Endodermal cell (in vitro differentiated cells): ENCODE measurements at regions not wholly inside any gene's neighbourhood (a gene's known extent, or its start where the extent isn't known, plus 50 kb on each side); places are given as distances from the start of the nearest gene placed in this dataset.

Source experiments
- DNase-seq: peaks from one replicate; pipeline ENCODE4 v3.0.0-alpha.2; 2017
- H3K27ac ChIP-seq: 2 replicates; pipeline ENCODE4 v1.5.1; 2013; ENCODE audit warnings: mild to moderate bottlenecking, low read depth, low read length, moderate library complexity
- H3K27me3 ChIP-seq: 2 replicates; pipeline ENCODE4 v1.6.1; 2013; ENCODE audit warnings: mild to moderate bottlenecking, low read length, moderate library complexity; ENCODE audit not compliant: insufficient read depth, control insufficient read depth, poor library complexity, severe bottlenecking
- H3K36me3 ChIP-seq: 2 replicates; pipeline ENCODE4 v1.7.0; 2013; ENCODE audit warnings: mild to moderate bottlenecking, low read length, moderate library complexity; ENCODE audit not compliant: control insufficient read depth, insufficient read depth
- H3K4me1 ChIP-seq: one replicate; pipeline ENCODE4 v1.7.0; 2013; ENCODE audit warnings: low read length; ENCODE audit not compliant: control insufficient read depth, insufficient read depth
- H3K4me3 ChIP-seq: 2 replicates; pipeline ENCODE4 v1.5.1; 2013; ENCODE audit warnings: mild to moderate bottlenecking, low read length, moderate library complexity
- H3K9ac ChIP-seq: 2 replicates; pipeline ENCODE4 v1.6.1; 2013; ENCODE audit warnings: mild to moderate bottlenecking, low read length, moderate library complexity; ENCODE audit not compliant: poor library complexity, severe bottlenecking; ENCODE audit errors: extremely low read depth
- H3K9me3 ChIP-seq: 2 replicates; pipeline ENCODE4 v1.6.1; 2013; ENCODE audit warnings: mild to moderate bottlenecking, low read length, moderate library complexity; ENCODE audit not compliant: control insufficient read depth
- H3K27ac Mint-ChIP-seq: 2 replicates; pipeline ENCODE4 v1.8.0; 2020; ENCODE audit warnings: mixed read lengths
- H3K27me3 Mint-ChIP-seq: 2 replicates; pipeline ENCODE4 v1.8.0; 2021; ENCODE audit warnings: mild to moderate bottlenecking, mixed read lengths; ENCODE audit not compliant: insufficient read depth
- H3K36me3 Mint-ChIP-seq: 2 replicates; pipeline ENCODE4 v1.8.0; 2020; ENCODE audit warnings: low read depth, mixed read lengths
- H3K4me1 Mint-ChIP-seq: 2 replicates; pipeline ENCODE4 v1.8.0; 2020; ENCODE audit warnings: mixed read lengths
- H3K4me3 Mint-ChIP-seq: 2 replicates; pipeline ENCODE4 v1.8.0; 2020; ENCODE audit warnings: mild to moderate bottlenecking, moderate library complexity, mixed read lengths
- H3K9me3 Mint-ChIP-seq: 2 replicates; pipeline ENCODE4 v1.8.0; 2020; ENCODE audit warnings: mild to moderate bottlenecking, mixed read lengths
- CTCF ChIP-seq: fragments of 200-600 bp; sonication (generic); conservative IDR thresholded peaks from 2 replicates; pipeline ENCODE4 v1.5.0; 2021; ENCODE audit warnings: antibody characterized with exemption, mild to moderate bottlenecking
- WGBS, 2 experiments: methylation state at CpG; one replicate each; pipeline versions ENCODE4 v1.1.5 to v1.1.7; 2013; ENCODE audit warnings: missing lambda C conversion rate in 2 of 2, mixed read lengths in 1 of 2; ENCODE audit not compliant: insufficient coverage in 1 of 2, insufficient read length in 1 of 2; 5-methylcytosine and 5-hydroxymethylcytosine counted together

- Mint-ChIP-seq H3K9me3 (no peaks in the 10 kb centered on the region), H3K27me3 (peaks cover 2% of the 10 kb centered on the region), H3K36me3 (no peaks in the 10 kb centered on the region), H3K4me3 (no peak overlapping the region), H3K27ac (no peak overlapping the region), H3K4me1 (no peaks in the 10 kb centered on the region)
- Histone ChIP-seq H3K4me1 (no peaks in the 10 kb centered on the region), H3K4me3 (no peak overlapping the region), H3K9ac (no peak overlapping the region), H3K36me3 (no peaks in the 10 kb centered on the region), H3K9me3 (no peaks in the 10 kb centered on the region), H3K27ac (no peak overlapping the region), H3K27me3 (no peaks in the 10 kb centered on the region)
- WGBS, 2 experiments, result 84 to 100% methylated on average over 1 to 6 of the region's 6 CpGs
- no peak for TF ChIP-seq CTCF
- DNase-seq, result no peak
Measured at GRCh38 chr6:867378-867777, 174.4 kb upstream of the EXOC2 start.

DNA sequence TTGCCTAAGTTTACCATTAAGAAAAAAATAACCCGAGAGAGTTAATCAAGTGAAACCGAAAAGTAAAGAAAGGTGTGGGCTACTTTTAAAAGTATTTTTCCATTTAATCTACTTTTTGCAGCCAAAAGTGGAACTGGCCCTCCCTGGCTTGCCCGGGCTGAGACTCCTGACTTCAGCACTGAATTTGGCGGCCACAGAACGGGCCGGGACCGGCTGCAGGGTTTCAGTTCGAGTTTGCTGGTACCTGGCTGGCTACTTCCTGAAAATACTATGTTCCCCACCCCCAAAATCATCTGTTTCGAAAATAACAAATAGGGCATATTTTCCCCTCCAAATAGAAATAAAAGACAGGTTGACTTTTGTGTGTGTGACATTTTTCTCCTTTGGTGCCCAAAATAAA lies 173.4 kb upstream of the EXOC2 start:
- Mint-ChIP-seq H3K27ac (no peak overlapping the region), H3K9me3 (no peaks in the 10 kb centered on the region), H3K36me3 (no peaks in the 10 kb centered on the region), H3K4me1 (no peaks in the 10 kb centered on the region), H3K4me3 (no peak overlapping the region), H3K27me3 (peaks cover 2% of the 10 kb centered on the region)
- no peaks in the 10 kb centered on the region for H3K36me3 ChIP-seq
- H3K9ac ChIP-seq, result no peak overlapping the region
- WGBS, 2 experiments, result 81 to 100% methylated on average over 5 to 8 of the region's 9 CpGs
- DNase-seq, result no peak
- no peaks in the 10 kb centered on the region for H3K4me1 ChIP-seq
- H3K27ac ChIP-seq, result no peak overlapping the region
- H3K9me3 ChIP-seq, result no peaks in the 10 kb centered on the region
- no peaks in the 10 kb centered on the region for H3K27me3 ChIP-seq
- H3K4me3 ChIP-seq, result no peak overlapping the region
- TF ChIP-seq CTCF, result no peak

- Mint-ChIP-seq H3K4me1 (no peaks in the 10 kb centered on the region), H3K4me3 (no peak overlapping the region), H3K9me3 (no peaks in the 10 kb centered on the region), H3K27ac (no peak overlapping the region), H3K36me3 (no peaks in the 10 kb centered on the region), H3K27me3 (peaks cover 2% of the 10 kb centered on the region)
- DNase-seq, result no peak
- Histone ChIP-seq H3K36me3 (no peaks in the 10 kb centered on the region), H3K4me1 (no peaks in the 10 kb centered on the region), H3K27ac (no peak overlapping the region), H3K9me3 (no peaks in the 10 kb centered on the region), H3K4me3 (no peak overlapping the region), H3K27me3 (no peaks in the 10 kb centered on the region), H3K9ac (no peak overlapping the region)
- TF ChIP-seq CTCF, result no peak
- 89 to 100% methylated on average over 2 to 3 of the region's 4 CpGs for WGBS, 2 experiments
Measured at GRCh38 chr6:865846-866245, 172.9 kb upstream of the EXOC2 start.
